Vagina (tissue), 2 donors: ENCODE measurements at regions not wholly inside any gene's neighbourhood (a gene's known extent, or its start where the extent isn't known, plus 50 kb on each side); places are given as distances from the start of the nearest gene placed in this dataset.
"Not testable (repeated sequence)": the region's sequence is repeated elsewhere in the genome, so short reads cannot be mapped to it uniquely, and the experiment has no call there.

Source experiments
- DNase-seq, 2 donors: peaks; one replicate each; pipeline ENCODE4 v3.0.0-alpha.2; 2017; ENCODE audit errors: extremely low spot score in 2 of 2
- H3K27ac ChIP-seq: fragments of 200-600 bp; sonication (generic); one replicate; pipeline ENCODE4 v1.5.1; 2019
- H3K27me3 ChIP-seq: fragments of 200-600 bp; sonication (generic); one replicate; pipeline ENCODE4 v1.5.1; 2019
- H3K36me3 ChIP-seq, 2 donors: fragments of 200-600 bp; sonication (generic); one replicate each; pipeline ENCODE4 v1.5.1; 2017 to 2019
- H3K4me1 ChIP-seq: fragments of 200-600 bp; sonication (generic); one replicate; pipeline ENCODE4 v1.5.1; 2019
- H3K4me3 ChIP-seq, 2 donors: fragments of 200-600 bp; sonication (generic); 1 replicate in 1 of 2; 2 replicates in 1 of 2; pipeline ENCODE4 v1.5.1; 2016 to 2019
- H3K9me3 ChIP-seq: fragments of 200-600 bp; sonication (generic); one replicate; pipeline ENCODE4 v1.5.1; 2019
- POLR2A ChIP-seq, 2 donors: fragments of 450-650 bp; IDR thresholded peaks; one replicate each; pipeline ENCODE4 v1.6.1; 2017; ENCODE audit warnings: antibody characterized with exemption in 2 of 2, mild to moderate bottlenecking in 2 of 2, moderate library complexity in 2 of 2
- POLR2AphosphoS5 ChIP-seq, 2 donors: sonication (generic); formaldehyde crosslinking; IDR thresholded peaks; one replicate each; pipeline ENCODE4 v1.9.0; 2017; ENCODE audit warnings: antibody characterized with exemption in 2 of 2, mild to moderate bottlenecking in 2 of 2, low read depth in 1 of 2; ENCODE audit not compliant: insufficient read depth in 1 of 2
- intact Hi-C: fragments of 100-400 bp; cut with DNase I; formaldehyde crosslinking; loops from one replicate; pipeline ENCODE4 v1.15.1; 2023
- TF ChIP-seq, protein P1 (sequence below), 3 experiments: fragments of 450-650 bp in 2 of 3; fragments of 200-600 bp in 1 of 3; sonication (generic) in 1 of 3; IDR thresholded peaks; one replicate each; pipeline ENCODE4 v1.5.1; 2017 to 2019; ENCODE audit warnings: antibody characterized with exemption in 3 of 3, mild to moderate bottlenecking in 2 of 3, moderate library complexity in 2 of 3

DNA sequence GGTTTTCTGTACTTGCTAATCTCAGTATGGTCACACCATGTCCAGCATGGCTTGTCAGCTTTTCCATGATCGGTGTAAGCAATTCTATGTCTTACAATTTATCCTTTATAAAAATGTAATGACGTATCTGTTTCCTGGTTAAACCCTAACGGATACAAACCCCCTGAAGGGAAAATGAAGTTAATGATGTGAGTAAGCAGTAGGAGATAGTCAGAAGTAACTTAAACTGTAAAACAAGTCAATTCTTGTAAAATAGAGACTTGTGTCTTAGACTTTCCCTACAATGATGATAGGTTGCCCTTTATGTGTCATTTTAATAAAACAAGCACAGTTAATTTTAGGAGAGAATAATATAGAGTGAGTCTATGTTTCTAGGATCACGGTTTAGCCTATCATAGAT lies 1365.9 kb upstream of the SLC39A10 start:
- Histone ChIP-seq H3K4me1 (no peaks in the 10 kb centered on the region), H3K4me3 (no peak overlapping the region), H3K9me3 (no peaks in the 10 kb centered on the region), H3K27me3 (no peaks in the 10 kb centered on the region), H3K27ac (no peak overlapping the region), H3K36me3 (no peaks in the 10 kb centered on the region)
- TF ChIP-seq, protein P1, sequence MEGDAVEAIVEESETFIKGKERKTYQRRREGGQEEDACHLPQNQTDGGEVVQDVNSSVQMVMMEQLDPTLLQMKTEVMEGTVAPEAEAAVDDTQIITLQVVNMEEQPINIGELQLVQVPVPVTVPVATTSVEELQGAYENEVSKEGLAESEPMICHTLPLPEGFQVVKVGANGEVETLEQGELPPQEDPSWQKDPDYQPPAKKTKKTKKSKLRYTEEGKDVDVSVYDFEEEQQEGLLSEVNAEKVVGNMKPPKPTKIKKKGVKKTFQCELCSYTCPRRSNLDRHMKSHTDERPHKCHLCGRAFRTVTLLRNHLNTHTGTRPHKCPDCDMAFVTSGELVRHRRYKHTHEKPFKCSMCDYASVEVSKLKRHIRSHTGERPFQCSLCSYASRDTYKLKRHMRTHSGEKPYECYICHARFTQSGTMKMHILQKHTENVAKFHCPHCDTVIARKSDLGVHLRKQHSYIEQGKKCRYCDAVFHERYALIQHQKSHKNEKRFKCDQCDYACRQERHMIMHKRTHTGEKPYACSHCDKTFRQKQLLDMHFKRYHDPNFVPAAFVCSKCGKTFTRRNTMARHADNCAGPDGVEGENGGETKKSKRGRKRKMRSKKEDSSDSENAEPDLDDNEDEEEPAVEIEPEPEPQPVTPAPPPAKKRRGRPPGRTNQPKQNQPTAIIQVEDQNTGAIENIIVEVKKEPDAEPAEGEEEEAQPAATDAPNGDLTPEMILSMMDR (IDR thresholded peaks at IDR 0.05), result no peak
- no peak for TF ChIP-seq POLR2AphosphoS5 (IDR thresholded peaks at IDR 0.05; ENCODE audit: insufficient read depth in 1 of 2, low read depth in 1 of 2)
- no peak for TF ChIP-seq POLR2A (IDR thresholded peaks at IDR 0.05)
- DNase-seq, result no peak
- intact Hi-C loops, result no loop called here

DNA sequence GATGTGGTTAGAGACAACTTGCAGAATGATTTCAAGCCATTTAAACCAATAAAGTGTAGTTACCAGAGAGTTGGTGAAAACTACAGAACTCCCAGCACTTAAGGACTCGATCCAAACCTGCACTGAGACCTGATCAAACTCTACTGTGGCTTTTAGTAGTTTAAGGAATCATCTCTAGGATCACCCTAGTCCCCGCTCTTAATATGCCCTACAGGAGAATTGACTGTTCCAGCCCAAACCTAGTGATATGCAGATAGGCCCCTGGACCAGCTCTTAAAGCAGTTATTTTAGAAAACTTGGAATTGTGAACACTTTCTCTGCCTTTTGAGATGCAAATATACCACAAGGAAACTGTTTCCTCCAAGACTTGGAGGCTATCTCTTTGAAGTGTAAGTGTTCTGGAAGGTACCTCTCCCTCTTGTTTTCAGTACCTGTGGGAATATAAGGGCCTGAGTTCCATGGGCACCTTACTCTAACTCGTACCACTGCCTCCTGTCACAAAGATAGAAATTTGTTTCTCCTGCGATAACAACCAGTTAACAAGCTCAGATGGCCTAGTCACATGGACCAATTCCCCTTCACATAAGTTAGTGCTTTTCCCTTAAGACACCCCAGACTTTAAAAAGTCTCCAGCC lies 1367.2 kb upstream of the SLC39A10 start:
- Histone ChIP-seq H3K27me3 (no peaks in the 10 kb centered on the region), H3K4me1 (no peaks in the 10 kb centered on the region), H3K27ac (no peak overlapping the region), H3K9me3 (no peaks in the 10 kb centered on the region), H3K36me3 (no peaks in the 10 kb centered on the region), H3K4me3 (no peak overlapping the region)
- intact Hi-C loops, result no loop called here
- TF ChIP-seq POLR2A (IDR thresholded peaks at IDR 0.05) (no peak), POLR2AphosphoS5 (IDR thresholded peaks at IDR 0.05; ENCODE audit: insufficient read depth in 1 of 2, low read depth in 1 of 2) (no peak)
- TF ChIP-seq, protein P1 (IDR thresholded peaks at IDR 0.05), result no peak
- no peak for DNase-seq

DNA sequence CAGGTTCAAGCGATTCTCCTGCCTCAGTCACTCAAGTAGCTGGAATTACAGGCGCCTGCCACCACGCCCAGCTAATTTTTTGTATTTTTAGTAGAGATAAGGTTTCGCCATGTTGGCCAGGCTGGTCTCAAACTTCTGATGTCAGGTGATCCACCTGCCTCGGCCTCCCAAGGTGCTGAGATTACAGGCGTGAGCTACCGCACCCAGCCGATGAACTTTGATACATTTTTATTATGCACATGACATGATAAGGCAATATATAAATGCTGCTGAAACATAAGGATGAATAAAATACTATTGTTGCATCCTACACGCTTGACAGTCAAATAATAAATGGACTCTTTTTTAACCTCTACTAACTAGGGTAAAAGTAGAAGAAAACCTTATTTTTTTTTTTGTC lies 1380.4 kb upstream of the SLC39A10 start:
- H3K36me3 ChIP-seq, H3K27me3 ChIP-seq, H3K27ac ChIP-seq, DNase-seq, H3K4me3 ChIP-seq, intact Hi-C loops, H3K9me3 ChIP-seq, H3K4me1 ChIP-seq: not testable (repeated sequence)

DNA sequence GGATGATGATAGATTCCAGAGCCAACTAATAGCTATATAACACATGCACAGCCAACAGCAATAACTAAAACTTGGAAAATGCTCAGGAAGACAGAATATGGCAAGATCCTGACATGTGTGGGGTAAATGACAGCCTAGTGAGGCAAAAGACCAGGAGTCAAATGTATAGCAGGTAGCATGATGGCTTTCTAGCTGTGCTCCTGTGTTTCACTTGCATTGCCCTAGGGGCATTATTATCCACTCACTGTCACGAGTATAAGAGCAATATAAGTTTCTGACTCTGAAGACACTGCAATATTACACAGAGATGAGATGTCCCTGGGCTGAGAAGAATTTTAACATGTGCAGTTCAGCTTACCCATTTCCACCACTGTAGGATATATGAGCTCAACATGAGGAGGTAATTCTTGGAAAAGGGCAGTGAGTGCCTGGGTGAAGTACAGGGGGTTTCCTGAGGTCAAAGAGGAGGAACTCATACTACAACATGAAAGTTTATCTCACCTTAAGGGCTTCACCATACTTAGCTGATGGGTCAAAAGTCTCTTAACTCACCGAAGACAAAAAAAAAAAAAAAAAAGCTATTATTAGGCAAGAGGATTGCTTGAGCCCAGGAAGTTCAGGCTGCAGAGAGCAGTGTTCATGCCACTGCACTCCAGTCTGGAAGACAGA lies 1385.6 kb upstream of the SLC39A10 start:
- intact Hi-C loops, result no loop called here
- no peaks in the 10 kb centered on the region for H3K27me3 ChIP-seq

DNA sequence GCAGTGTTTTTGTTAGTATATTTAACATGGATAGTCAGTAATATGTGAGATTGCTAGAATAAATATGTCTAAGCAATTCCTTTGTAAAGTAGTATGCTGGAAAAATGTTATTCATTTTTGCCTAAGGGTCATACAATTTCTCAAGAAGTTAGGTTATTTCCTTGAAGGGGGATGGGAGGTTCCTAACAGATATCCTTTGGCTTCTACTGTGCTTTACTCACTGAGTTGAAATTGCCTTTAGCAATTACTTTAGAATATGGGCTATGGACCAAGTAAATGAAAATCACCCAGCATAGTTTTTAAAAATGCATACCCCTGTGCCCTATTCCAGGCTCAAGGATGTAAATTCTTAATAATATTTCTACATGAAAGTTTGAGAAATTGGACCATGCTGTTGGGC lies 1386.4 kb upstream of the SLC39A10 start:
- Histone ChIP-seq H3K4me3 (no peak overlapping the region), H3K9me3 (no peaks in the 10 kb centered on the region), H3K36me3 (no peaks in the 10 kb centered on the region), H3K27me3 (no peaks in the 10 kb centered on the region), H3K4me1 (no peaks in the 10 kb centered on the region), H3K27ac (no peak overlapping the region)
- TF ChIP-seq POLR2A (IDR thresholded peaks at IDR 0.05) (no peak), POLR2AphosphoS5 (IDR thresholded peaks at IDR 0.05; ENCODE audit: insufficient read depth in 1 of 2, low read depth in 1 of 2) (no peak)
- TF ChIP-seq, protein P1 (IDR thresholded peaks at IDR 0.05), result no peak
- intact Hi-C loops, result no loop called here
- DNase-seq, result no peak

More for the DNA sequence above, 1385.6 kb upstream of the SLC39A10 start:
- Histone ChIP-seq H3K4me3 (no peak overlapping the region), H3K27ac (no peak overlapping the region), H3K4me1 (no peaks in the 10 kb centered on the region), H3K9me3 (no peaks in the 10 kb centered on the region), H3K36me3 (no peaks in the 10 kb centered on the region)
- no peak for TF ChIP-seq POLR2AphosphoS5 (IDR thresholded peaks at IDR 0.05; ENCODE audit: insufficient read depth in 1 of 2, low read depth in 1 of 2)
- TF ChIP-seq, protein P1 (IDR thresholded peaks at IDR 0.05), result no peak
- no peak for TF ChIP-seq POLR2A (IDR thresholded peaks at IDR 0.05)
- no peak for DNase-seq
